B cell (primary cell): ENCODE measurements at regions not wholly inside any gene's neighbourhood (a gene's known extent, or its start where the extent isn't known, plus 50 kb on each side); places are given as distances from the start of the nearest gene placed in this dataset.

Source experiments
- ATAC-seq: fragments of 200-7000 bp; cut with Tn5 transposase; one replicate; pipeline ENCODE4 v1.10.0; 2021; ENCODE audit warnings: low read depth, mild to moderate bottlenecking, moderate number of reproducible peaks, moderate library complexity
- CTCF ChIA-PET: fragments of 350-600 bp; sonication (Branson Sonifier 250); formaldehyde crosslinking; loops from one replicate; lab custom pipeline; 2021; ENCODE audit warnings: antibody characterized with exemption, inconsistent platforms; lab: Charles Lee
- POLR2A ChIA-PET: fragments of 350-600 bp; sonication (Branson Sonifier 250); formaldehyde crosslinking; loops from one replicate; lab custom pipeline; 2021; ENCODE audit warnings: antibody characterized with exemption; lab: Charles Lee
- DNase-seq: peaks from one replicate; pipeline ENCODE4 v3.0.0; 2013
- H2AFZ ChIP-seq: 2 replicates; pipeline ENCODE4 v1.6.1; 2012; ENCODE audit warnings: mild to moderate bottlenecking, low read depth, low read length; ENCODE audit not compliant: insufficient read depth, poor library complexity, severe bottlenecking
- H3K27ac ChIP-seq, 2 donors: 1 replicate in 1 of 2; 2 replicates in 1 of 2; pipeline ENCODE4 v1.5.1; 2012 to 2013; ENCODE audit warnings: low read length in 2 of 2, mild to moderate bottlenecking in 2 of 2, moderate library complexity in 1 of 2
- H3K27me3 ChIP-seq, 4 experiments: fragments of 200-600 bp in 1 of 4; sonication (generic) in 1 of 4; replicated peaks in 1 of 4; 1 replicate in 2 of 4; 2 replicates in 2 of 4; pipeline versions ENCODE4 v1.6.1 to v1.7.0; 2013 to 2016; ENCODE audit warnings: low read length in 3 of 4, mild to moderate bottlenecking in 2 of 4, mixed read lengths in 1 of 4, moderate library complexity in 1 of 4; ENCODE audit not compliant: insufficient read depth in 4 of 4, control insufficient read depth in 3 of 4; ENCODE audit errors: control extremely low read depth in 1 of 4
- H3K36me3 ChIP-seq, 2 experiments: replicated peaks in 1 of 2; 1 replicate in 1 of 2; 2 replicates in 1 of 2; pipeline versions ENCODE4 v1.6.1 to v1.7.1; 2013; ENCODE audit warnings: low read length in 1 of 2; ENCODE audit not compliant: insufficient read depth in 2 of 2, control insufficient read depth in 1 of 2; ENCODE audit errors: control extremely low read depth in 1 of 2, extremely low read depth in 1 of 2
- H3K4me1 ChIP-seq, 2 donors: fragments of 200-600 bp in 1 of 2; sonication (generic) in 1 of 2; 1 replicate in 1 of 2; 2 replicates in 1 of 2; pipeline versions ENCODE4 v1.5.1 to v1.6.1; 2013 to 2017; ENCODE audit warnings: low read length in 2 of 2; ENCODE audit not compliant: control insufficient read depth in 2 of 2, insufficient read depth in 2 of 2
- H3K4me2 ChIP-seq: replicated peaks from 2 replicates; pipeline ENCODE3; 2012; ENCODE audit warnings: mild to moderate bottlenecking, low read depth, low read length; ENCODE audit not compliant: poor library complexity, severe bottlenecking
- H3K4me3 ChIP-seq, 5 experiments: fragments of 200-600 bp in 1 of 5; sonication (generic) in 1 of 5; 1 replicate in 3 of 5; 2 replicates in 2 of 5; pipeline versions ENCODE4 v1.5.1 to v1.7.0; 2011 to 2016; ENCODE audit warnings: low read length in 4 of 5, mild to moderate bottlenecking in 4 of 5, low read depth in 2 of 5, control low read depth in 1 of 5, moderate library complexity in 1 of 5; ENCODE audit not compliant: insufficient read depth in 1 of 5; ENCODE audit errors: control extremely low read depth in 1 of 5, extremely low read depth in 1 of 5
- H3K79me2 ChIP-seq: fragments of 200-600 bp; sonication (generic); one replicate; pipeline ENCODE4 v1.6.0; 2016; ENCODE audit warnings: low read length; ENCODE audit not compliant: control insufficient read depth, insufficient read depth
- H3K9ac ChIP-seq: fragments of 200-600 bp; sonication (generic); 2 replicates; pipeline ENCODE4 v1.6.1; 2017; ENCODE audit warnings: mild to moderate bottlenecking, low read length, moderate library complexity
- H3K9me3 ChIP-seq, 3 donors: one replicate each; pipeline versions ENCODE4 v1.6.1 to v1.7.1; 2013; ENCODE audit warnings: low read length in 2 of 3; ENCODE audit not compliant: control insufficient read depth in 2 of 3, insufficient read depth in 1 of 3; ENCODE audit errors: control extremely low read depth in 1 of 3
- H4K20me1 ChIP-seq: 2 replicates; pipeline ENCODE4 v1.6.0; 2012; ENCODE audit warnings: mild to moderate bottlenecking, low read length; ENCODE audit not compliant: insufficient read depth, control insufficient read depth, poor library complexity, severe bottlenecking
- H3K27ac Mint-ChIP-seq: one replicate; pipeline ENCODE4 v1.8.0; 2021; ENCODE audit warnings: mixed read lengths
- H3K27me3 Mint-ChIP-seq: one replicate; pipeline ENCODE4 v1.8.0; 2021; ENCODE audit warnings: mixed read lengths
- H3K4me1 Mint-ChIP-seq: one replicate; pipeline ENCODE4 v1.8.0; 2021; ENCODE audit warnings: mixed read lengths
- H3K4me3 Mint-ChIP-seq: one replicate; pipeline ENCODE4 v1.8.0; 2021; ENCODE audit warnings: mixed read lengths
- H3K9me3 Mint-ChIP-seq: one replicate; pipeline ENCODE4 v1.8.0; 2022; ENCODE audit warnings: mixed read lengths; ENCODE audit not compliant: insufficient read depth
- CTCF ChIP-seq: fragments of 200-600 bp; IDR thresholded peaks from one replicate; pipeline ENCODE4 v1.8.0; 2022; ENCODE audit warnings: antibody characterized with exemption, mild to moderate bottlenecking
- EZH2 ChIP-seq: IDR thresholded peaks from 2 replicates; pipeline ENCODE4 v1.6.1; 2012; ENCODE audit warnings: borderline replicate concordance, low read depth, mild to moderate bottlenecking, moderate library complexity, low read length; ENCODE audit not compliant: insufficient read depth, poor library complexity, severe bottlenecking
- WGBS: methylation state at CpG from one replicate; pipeline ENCODE4 v1.1.5; 2013; ENCODE audit warnings: missing lambda C conversion rate; ENCODE audit not compliant: insufficient coverage; 5-methylcytosine and 5-hydroxymethylcytosine counted together
- intact Hi-C: fragments of 100-400 bp; cut with micrococcal nuclease; formaldehyde crosslinking; loops from one replicate; pipeline ENCODE4 v1.10.0; 2022

- H3K9me3 ChIP-seq = no peaks in the 10 kb centered on the region
- H3K27me3 Mint-ChIP-seq = no peaks in the 10 kb centered on the region
- no peaks in the 10 kb centered on the region for H3K4me1 Mint-ChIP-seq
- no peak overlapping the region for H3K27ac ChIP-seq
- no peak overlapping the region for H3K4me3 ChIP-seq
- no peak overlapping the region for H3K4me2 ChIP-seq
- DNase-seq (no peak), ATAC-seq (no peak)
- H3K79me2 ChIP-seq = no peaks in the 10 kb centered on the region
- no peak overlapping the region for H3K9ac ChIP-seq
- TF ChIP-seq CTCF = no peak
- no peak for TF ChIP-seq EZH2
- no peak overlapping the region for H2AFZ ChIP-seq
- no peaks in the 10 kb centered on the region for H3K36me3 ChIP-seq
- no peak overlapping the region for H3K27ac Mint-ChIP-seq
- ChIA-PET CTCF (interaction anchor here (0.9 kb wide), 1 partner anchor 17 kb away, joined by 3 read pairs; no protein-coding TSS in a partner anchor), POLR2A (no interaction called here)
- intact Hi-C loops = no loop called here
- no peaks in the 10 kb centered on the region for H3K27me3 ChIP-seq
- no peaks in the 10 kb centered on the region for H4K20me1 ChIP-seq
- H3K4me1 ChIP-seq = no peaks in the 10 kb centered on the region
- WGBS = 98% methylated on average over 7 of the region's 7 CpGs
- no peaks in the 10 kb centered on the region for H3K9me3 Mint-ChIP-seq
- no peak overlapping the region for H3K4me3 Mint-ChIP-seq
Observed at GRCh38 chr1:222026280-222026679, 284.4 kb upstream of the DUSP10 start.

GRCh38 chr1:222023025-222023424 lies 281.1 kb upstream of the DUSP10 start:
- ATAC-seq = no peak
- no peaks in the 10 kb centered on the region for H4K20me1 ChIP-seq
- no peak overlapping the region for H3K4me3 ChIP-seq
- peaks cover 0 to 1% (median 0%) of the 10 kb centered on the region in 3 donors for H3K9me3 ChIP-seq
- H2AFZ ChIP-seq = no peak overlapping the region
- no peaks in the 10 kb centered on the region for H3K79me2 ChIP-seq
- 81% methylated on average over 4 of the region's 5 CpGs for WGBS
- Mint-ChIP-seq H3K4me3 (no peak overlapping the region), H3K27ac (no peak overlapping the region), H3K9me3 (no peaks in the 10 kb centered on the region), H3K27me3 (no peaks in the 10 kb centered on the region), H3K4me1 (no peaks in the 10 kb centered on the region)
- no peak for DNase-seq
- ChIA-PET CTCF (interaction anchor here (0.7 kb wide), 1 partner anchor 326 kb away, joined by 3 read pairs; no protein-coding TSS in a partner anchor), POLR2A (interaction anchor here (0.7 kb wide), 2 partner anchors 27 to 315 kb away, joined by 5 read pairs; no protein-coding TSS in a partner anchor)
- H3K9ac ChIP-seq = no peak overlapping the region
- no peak overlapping the region for H3K27ac ChIP-seq
- intact Hi-C loops = no loop called here
- no peaks in the 10 kb centered on the region for H3K27me3 ChIP-seq
- no peaks in the 10 kb centered on the region for H3K4me1 ChIP-seq
- no peaks in the 10 kb centered on the region for H3K36me3 ChIP-seq
- no peak overlapping the region for H3K4me2 ChIP-seq
- TF ChIP-seq EZH2 (no peak), CTCF (no peak)
